ENCODE measurements at regions not wholly inside any gene's neighbourhood (a gene's known extent, or its start where the extent isn't known, plus 50 kb on each side); places are given as distances from the start of the nearest gene placed in this dataset.

GRCh38 chr3:6640907-6641306, 220.0 kb upstream of the GRM7 start:
- Histone ChIP-seq H3K27me3 (replicated peaks) (no peaks in the 10 kb centered on the region), H3K27ac (no peak overlapping the region), H3K36me3 (replicated peaks) (no peaks in the 10 kb centered on the region), H3K4me3 (ENCODE audit: low read depth, low read length) (no peak overlapping the region)
- DNase-seq, result no peak
- TF ChIP-seq CTCF (IDR thresholded peaks at IDR 0.05; ENCODE audit: low read depth, low read length, missing control alignments), result no peak
- in situ Hi-C loops (cut with HindIII; ENCODE audit: low pct_ligation_motif_present, low sequenced_read_pairs), result no loop called here

- no peak for TF ChIP-seq CTCF (IDR thresholded peaks at IDR 0.05; ENCODE audit: low read depth, low read length, missing control alignments)
- Histone ChIP-seq H3K27me3 (replicated peaks) (no peaks in the 10 kb centered on the region), H3K36me3 (replicated peaks) (no peaks in the 10 kb centered on the region), H3K4me3 (ENCODE audit: low read depth, low read length) (no peak overlapping the region), H3K27ac (no peak overlapping the region)
- in situ Hi-C loops (cut with HindIII; ENCODE audit: low pct_ligation_motif_present, low sequenced_read_pairs), result no loop called here
- no peak for DNase-seq
These were observed 216.6 kb upstream of the GRM7 start for GRCh38 chr3:6644070-6644929.

- no peaks in the 10 kb centered on the region for H3K36me3 ChIP-seq (replicated peaks)
- H3K27me3 ChIP-seq (replicated peaks), result no peaks in the 10 kb centered on the region
- no peak overlapping the region for H3K27ac ChIP-seq
- no peak overlapping the region for H3K4me3 ChIP-seq (ENCODE audit: low read depth, low read length)
- in situ Hi-C loops (cut with HindIII; ENCODE audit: low pct_ligation_motif_present, low sequenced_read_pairs), result no loop called here
- DNase-seq, result no peak
- no peak for TF ChIP-seq CTCF (IDR thresholded peaks at IDR 0.05; ENCODE audit: low read depth, low read length, missing control alignments)
These were observed 206.2 kb upstream of the GRM7 start for GRCh38 chr3:6654670-6655069.

- Histone ChIP-seq H3K36me3 (replicated peaks) (no peaks in the 10 kb centered on the region), H3K27me3 (replicated peaks) (no peaks in the 10 kb centered on the region), H3K4me3 (ENCODE audit: low read depth, low read length) (no peak overlapping the region), H3K27ac (no peak overlapping the region)
- no peak for TF ChIP-seq CTCF (IDR thresholded peaks at IDR 0.05; ENCODE audit: low read depth, low read length, missing control alignments)
- no peak for DNase-seq
- in situ Hi-C loops (cut with HindIII; ENCODE audit: low pct_ligation_motif_present, low sequenced_read_pairs), result no loop called here
These were observed 205.6 kb upstream of the GRM7 start for GRCh38 chr3:6655275-6655674.

- H3K27ac ChIP-seq, result no peak overlapping the region
- TF ChIP-seq CTCF (IDR thresholded peaks at IDR 0.05; ENCODE audit: low read depth, low read length, missing control alignments), result no peak
- H3K4me3 ChIP-seq (ENCODE audit: low read depth, low read length), result no peak overlapping the region
- DNase-seq, result no peak
- no peaks in the 10 kb centered on the region for H3K27me3 ChIP-seq (replicated peaks)
- in situ Hi-C loops (cut with HindIII; ENCODE audit: low pct_ligation_motif_present, low sequenced_read_pairs), result no loop called here
- H3K36me3 ChIP-seq (replicated peaks), result no peaks in the 10 kb centered on the region
These were observed 203.3 kb upstream of the GRM7 start for GRCh38 chr3:6657591-6657990.

- no peak overlapping the region for H3K27ac ChIP-seq
- no peak overlapping the region for H3K4me3 ChIP-seq (ENCODE audit: low read depth, low read length)
- H3K36me3 ChIP-seq (replicated peaks), result no peaks in the 10 kb centered on the region
- no peaks in the 10 kb centered on the region for H3K27me3 ChIP-seq (replicated peaks)
- in situ Hi-C loops (cut with HindIII; ENCODE audit: low pct_ligation_motif_present, low sequenced_read_pairs), result no loop called here
- DNase-seq, result no peak
- TF ChIP-seq CTCF (IDR thresholded peaks at IDR 0.05; ENCODE audit: low read depth, low read length, missing control alignments), result no peak
These were observed 193.6 kb upstream of the GRM7 start for GRCh38 chr3:6667354-6667753.
